NCI-H2029 (cell line): ENCODE measurements at regions not wholly inside any gene's neighbourhood (a gene's known extent, or its start where the extent isn't known, plus 50 kb on each side); places are given as distances from the start of the nearest gene placed in this dataset.
"Not testable (repeated sequence)": the region's sequence is repeated elsewhere in the genome, so short reads cannot be mapped to it uniquely, and the experiment has no call there.

Experiments used
- DNase-seq: peaks from one replicate; lab custom pipeline; 2025; lab: John Stamatoyannopoulos, UW

DNA sequence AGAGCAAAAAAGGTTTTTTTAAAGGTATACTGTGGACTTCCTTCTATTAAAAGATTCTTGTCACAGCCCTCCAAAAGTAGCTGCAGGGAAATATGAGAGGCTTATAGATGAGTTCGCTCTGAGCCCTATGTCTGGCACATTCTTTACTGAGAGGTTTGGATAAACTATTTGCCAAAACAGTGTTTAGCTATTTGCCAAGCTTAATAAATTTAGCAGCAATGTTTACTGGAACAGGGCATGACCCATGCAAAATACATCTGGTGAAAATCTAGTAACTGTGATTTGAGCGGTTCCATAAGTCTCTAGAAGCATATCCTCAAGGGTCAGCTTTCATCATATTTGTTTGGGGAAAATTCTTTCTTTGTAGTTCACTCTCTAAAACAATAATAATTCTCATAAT is 1696.7 kb upstream of the PIK3C3 start:
- DNase-seq = no peak

DNA sequence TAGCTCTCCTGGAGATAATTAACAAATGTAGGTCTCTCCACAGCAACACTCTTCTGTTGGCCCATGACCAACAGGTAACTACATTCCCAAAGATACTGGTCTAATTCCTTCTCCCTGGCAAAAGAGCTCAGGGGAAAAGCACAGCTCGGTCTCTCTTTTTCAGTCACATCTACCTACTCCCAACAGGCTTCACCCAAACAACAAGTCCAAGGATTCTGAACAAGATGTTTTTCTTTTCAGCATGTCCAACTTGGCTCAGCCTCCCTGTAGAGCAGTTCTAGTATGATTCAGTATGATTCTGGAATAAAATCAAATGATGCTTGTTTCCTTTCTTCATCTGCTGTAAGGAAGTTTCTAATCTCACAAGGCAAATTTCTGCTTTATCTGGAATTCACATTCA is 1704.8 kb upstream of the PIK3C3 start:
- DNase-seq = no peak

DNA sequence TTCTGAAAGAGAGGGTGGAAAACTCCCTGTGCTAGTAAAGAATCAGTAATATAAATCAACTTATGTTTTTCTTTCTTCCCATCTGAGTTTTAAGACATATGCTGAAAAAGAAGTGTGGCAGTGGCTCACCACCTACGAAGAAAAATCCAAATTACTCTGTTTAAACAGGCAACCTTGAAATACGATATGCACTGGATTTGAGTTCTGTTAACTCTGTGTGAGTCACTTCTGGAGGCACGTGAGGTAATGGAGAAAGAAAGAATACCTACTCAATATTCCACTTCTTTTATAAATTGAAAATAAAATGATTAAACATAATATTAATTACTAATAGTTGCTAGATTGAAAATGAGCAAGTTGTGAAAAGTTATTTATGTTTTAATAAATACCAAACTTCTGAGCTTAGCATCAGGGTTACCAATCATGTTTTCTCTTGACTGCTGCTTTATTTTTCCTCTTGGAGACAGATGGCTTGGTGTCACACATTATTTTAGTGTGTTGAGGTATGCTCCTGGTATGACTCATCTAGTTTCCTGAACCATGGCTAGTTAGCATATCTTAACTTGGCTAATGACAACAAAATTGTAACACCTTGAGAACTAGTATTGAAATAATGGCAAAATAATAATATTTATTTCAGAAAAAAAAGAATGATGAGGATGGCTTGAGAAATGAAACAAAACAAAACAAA is 1705.5 kb upstream of the PIK3C3 start:
- no peak for DNase-seq

DNA sequence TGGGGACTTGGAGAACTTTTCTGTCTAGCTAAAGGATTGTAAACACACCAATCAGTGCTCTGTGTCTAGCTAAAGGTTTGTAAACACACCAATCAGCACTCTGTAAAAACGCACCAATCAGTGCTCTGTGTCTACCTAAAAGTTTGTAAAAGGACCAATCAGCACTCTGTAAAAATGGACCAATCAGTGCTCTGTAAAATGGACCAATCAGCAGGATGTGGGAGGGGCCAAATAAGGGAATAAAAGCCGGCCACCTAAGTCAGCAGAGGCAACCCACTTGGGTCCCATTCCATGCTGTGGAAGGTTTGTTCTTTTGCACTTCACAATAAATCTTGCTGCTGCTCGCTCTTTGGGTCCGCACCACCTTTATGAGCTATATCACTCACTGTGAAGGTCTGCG is 1709.4 kb upstream of the PIK3C3 start:
- DNase-seq = not testable (repeated sequence)

DNA sequence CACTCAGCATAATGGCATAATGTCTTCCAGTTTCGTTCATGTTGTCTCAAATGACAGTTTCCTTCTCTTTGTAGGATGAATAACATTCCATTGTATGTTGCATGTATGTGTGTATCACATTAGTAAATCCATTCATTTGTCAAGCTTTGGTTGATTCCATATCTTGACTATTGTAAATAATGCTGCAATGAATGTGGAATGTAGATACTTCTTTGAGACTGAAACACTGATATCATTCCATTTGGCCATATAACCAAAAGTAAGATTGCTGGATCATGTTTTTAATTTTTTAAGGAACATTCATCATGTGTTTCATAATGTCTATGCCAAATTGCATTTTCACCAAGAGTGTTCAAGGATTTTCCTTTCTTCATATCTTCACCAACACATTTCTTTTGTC is 1711.4 kb upstream of the PIK3C3 start:
- DNase-seq = no peak

DNA sequence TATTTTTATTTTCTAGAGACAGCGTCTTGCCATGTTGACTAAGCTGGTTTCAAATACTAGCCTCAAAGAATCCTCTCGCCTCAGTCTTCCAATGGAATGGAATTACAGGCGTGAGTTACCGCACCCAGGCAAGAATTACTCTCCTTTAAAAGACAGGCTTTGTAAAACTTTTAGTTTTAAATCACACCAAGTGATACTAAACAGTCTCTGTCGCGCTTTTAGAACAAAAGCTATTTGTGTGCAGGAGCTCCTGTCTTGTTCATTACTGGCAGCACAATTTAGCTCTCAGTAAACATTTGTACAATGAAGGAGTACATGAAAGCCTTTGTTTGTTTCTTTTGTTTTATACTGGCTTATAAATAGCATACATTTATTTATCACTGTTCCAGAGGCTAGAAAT is 1719.2 kb upstream of the PIK3C3 start:
- no peak for DNase-seq

DNA sequence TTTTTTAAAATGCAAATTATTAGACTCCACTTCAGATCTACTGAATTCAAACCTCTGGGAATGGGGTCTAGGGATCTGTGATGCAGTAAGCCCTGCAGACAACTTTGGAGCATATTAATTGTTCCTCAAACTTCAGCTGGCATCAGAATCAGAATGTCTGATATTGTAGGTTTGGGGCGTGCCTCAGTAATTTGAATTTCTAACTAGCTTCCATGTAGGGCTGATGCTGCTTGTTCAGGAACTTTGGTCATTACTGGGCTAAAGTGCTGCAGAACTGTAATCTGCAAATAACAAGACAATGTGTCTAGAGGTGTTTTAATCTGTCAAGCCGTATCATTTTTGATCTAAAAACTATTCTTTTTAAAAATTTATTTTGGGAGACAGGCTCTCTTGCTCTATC is 1719.7 kb upstream of the PIK3C3 start:
- no peak for DNase-seq

DNA sequence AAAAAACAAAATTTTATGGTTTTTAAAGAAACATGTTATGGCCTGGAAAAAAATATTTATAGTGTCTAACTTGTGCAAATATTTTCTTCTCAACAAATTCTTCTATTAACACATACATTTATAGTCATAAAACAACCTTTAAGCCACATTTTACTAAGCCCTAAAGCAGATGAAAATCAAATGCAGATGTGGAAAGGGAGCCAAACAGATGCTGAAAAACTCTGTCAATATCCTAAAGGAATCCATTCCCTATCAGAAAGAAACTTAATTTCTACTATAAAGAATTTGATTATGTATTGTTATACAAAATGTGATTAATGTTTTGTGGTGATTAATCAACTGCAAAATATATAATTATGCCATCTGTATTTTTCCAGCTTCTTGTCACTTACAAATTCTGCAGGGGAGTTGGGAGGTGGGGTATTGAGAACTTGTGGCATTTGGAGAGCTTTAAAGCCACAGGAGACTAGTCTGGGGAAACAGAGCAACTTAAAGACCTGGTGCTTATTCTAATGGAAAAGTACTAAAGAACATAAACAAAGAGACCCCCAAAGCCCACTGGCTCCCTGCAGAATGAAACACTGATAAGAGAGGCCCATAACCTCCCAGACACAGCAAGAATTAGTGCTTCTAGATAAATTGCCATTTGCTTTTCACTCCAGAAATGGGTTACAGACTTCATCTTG is 1721.0 kb upstream of the PIK3C3 start:
- DNase-seq = no peak

DNA sequence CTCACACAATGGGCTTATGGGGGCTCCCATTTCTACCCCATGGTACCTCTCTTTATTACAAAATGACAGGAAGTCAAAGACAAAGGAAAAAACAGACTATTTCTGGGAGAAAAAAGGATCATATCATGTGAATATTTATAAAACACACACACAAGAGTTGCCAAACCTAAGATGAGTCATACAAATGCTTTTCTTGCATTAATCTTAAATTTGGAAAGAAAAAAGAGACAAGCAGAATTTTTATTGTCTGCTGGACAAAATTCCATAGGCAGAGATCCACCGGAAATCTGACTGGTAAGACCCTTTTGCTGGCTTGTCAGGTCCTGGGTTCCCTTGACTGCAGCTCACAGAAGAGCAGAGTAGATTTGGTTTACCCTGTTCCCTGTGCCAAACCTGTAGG is 1732.3 kb upstream of the PIK3C3 start:
- no peak for DNase-seq

DNA sequence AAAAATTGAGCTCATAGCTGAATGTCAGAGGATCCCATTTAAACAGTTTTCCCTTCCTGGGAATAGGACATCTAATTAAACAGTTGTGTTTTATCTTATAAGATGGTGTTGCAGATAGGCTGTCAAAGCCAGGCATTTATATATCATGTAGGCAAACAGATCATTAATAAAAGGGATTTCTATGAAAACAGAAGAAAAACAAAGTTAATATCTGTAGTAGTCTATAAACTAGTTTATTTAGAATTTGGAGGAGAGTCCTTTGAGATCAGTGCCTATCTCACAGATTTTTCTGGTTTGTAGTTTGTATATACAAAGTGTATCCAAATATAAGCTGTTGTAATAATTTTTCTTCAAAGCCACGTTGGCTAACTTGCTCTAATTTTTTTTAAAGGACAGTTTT is 1738.2 kb upstream of the PIK3C3 start:
- no peak for DNase-seq

DNA sequence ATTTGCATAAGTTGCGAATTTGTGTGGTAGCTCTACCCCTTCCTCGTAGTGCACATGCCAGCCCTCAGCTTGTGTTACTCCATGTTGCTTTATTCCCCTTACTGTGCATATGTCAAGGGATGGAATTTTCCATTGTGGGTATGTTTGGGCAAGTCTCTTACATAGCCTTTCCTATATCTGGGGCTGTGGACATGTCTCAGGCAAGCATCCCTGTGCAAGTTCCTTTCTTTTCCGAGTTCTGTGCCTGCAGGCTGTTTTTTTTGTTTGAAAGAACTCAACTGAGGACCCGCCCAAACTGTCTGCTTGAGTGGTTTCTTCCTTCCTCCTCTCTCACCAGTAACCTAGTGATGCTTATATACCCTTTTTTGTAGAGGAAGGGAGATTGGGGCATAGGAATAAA is 1739.1 kb upstream of the PIK3C3 start:
- no peak for DNase-seq

DNA sequence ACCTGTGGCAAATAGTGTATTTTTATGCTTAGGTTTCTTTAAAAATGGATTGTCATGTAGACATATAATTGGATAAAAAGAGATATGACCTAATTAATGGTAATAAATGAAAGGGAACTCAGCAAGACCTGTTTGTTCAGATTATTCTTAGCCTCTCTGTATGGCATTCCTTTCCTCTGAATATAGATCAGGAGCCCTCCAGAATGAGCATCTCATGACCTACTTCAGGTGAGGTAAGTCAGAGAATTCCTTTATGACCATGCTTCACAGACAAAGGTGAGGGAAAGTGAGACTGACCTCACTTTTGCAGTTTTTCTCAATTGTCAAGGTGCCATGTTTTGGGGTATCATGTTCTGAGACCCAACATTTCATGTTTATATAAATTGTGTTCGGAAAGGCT is 1744.3 kb upstream of the PIK3C3 start:
- DNase-seq = no peak

DNA sequence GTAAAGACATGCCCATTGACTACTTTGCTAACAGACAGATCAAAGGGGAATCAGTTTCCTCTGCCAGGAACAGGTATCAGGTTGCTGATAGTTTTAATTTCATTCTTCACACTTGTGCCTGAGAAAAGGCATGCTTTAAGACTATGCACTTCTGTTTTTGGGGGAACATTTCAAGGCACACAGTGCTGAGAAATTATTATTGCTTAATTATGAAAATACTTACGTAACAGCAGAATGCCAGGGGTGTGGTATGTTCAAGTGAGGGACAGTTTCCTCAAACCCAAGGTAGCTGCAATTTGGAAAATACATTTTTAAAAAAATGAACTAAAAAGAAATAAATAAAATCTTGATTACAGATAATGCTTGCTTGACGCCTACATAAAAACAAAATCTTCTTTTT is 1746.1 kb upstream of the PIK3C3 start:
- no peak for DNase-seq

DNA sequence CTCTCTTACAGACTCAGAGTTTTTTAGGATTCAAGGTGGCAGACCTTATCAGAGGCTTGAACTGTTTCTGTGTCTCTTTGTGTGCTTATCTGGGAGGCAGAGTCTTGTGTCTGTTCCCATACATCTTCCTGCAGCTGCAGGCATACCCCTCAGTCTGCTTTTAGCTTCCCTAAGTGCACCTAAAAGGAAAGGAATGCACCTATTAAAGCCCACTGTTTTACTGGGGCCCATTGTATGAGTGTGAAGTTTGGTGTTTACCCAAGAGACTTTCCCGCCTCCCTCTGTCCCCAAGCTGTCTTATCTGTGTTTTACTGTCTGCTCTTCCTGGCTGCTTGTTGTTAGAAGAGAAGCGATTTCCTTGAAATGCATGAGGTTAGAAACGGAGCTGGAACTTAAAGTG is 1757.3 kb upstream of the PIK3C3 start:
- DNase-seq = no peak

DNA sequence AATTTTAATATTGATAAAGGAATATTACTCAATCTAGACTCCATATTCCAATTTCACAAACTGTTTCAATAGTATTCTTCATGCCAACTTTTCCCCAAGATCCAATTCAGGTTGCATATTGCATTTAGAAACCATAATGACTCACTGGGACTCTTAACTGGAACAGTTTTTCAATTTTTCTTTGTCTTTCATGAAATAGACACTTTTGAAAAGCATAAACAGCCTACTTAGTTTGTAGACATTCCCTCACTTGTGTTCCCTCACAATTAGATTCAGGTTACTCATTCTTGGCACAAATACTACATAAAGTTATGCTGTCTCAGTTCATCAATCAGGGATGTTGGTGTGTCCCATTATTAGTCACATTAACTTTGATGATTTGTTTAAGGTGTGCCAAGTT is 1768.4 kb upstream of the PIK3C3 start:
- DNase-seq = no peak

DNA sequence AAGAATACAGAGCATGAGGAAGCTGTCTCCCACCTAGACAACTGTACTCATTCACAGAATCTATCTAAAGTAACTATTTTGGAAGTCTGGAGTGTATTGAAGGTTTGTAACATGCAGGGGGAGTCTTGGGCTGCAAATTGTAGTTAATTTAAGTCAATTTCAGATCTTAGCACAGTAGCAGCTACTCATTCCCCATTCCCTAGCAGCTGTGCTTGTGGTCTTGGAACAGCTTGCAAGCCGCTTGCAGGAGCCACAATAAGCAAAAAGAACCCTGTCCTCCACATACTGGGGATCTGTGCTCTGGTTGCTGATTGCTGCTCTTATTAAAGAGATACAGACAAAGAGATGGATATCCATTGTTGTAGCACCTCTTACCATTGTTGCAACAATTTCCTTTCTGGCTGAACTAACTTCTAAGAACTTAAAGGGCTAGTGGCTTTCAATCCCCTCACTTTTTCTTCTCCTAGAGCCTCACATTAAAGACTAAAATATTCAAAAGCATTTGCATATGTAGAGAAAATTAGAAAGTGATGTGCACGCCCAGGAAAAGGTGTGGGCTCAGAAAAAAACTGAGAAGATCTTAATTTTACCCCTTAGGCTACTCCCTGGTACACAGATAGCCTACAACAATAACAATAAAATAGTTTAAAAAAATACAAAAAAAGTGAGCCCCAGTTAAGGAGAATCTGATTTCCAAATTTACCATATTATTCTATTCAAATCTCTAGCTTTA is 1775.1 kb upstream of the PIK3C3 start:
- DNase-seq = no peak

DNA sequence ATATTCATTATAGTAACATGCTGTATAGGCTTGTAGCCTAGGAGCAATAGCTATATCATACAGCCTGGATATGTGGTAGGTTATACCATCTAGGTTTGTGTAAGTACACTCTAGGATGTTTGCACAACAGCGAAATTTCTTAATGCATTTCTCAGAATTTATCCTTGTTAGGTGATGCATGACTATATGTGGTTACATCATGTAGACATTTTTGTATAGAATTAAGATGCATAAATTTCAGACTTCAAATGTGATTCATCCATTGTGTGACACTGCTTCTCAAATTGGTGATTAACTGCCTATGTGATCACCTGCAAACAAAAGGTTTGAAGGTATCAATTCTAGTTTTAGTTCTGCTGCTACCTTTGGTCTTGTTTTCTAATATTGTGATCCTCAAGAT is 1787.0 kb upstream of the PIK3C3 start:
- DNase-seq = no peak

DNA sequence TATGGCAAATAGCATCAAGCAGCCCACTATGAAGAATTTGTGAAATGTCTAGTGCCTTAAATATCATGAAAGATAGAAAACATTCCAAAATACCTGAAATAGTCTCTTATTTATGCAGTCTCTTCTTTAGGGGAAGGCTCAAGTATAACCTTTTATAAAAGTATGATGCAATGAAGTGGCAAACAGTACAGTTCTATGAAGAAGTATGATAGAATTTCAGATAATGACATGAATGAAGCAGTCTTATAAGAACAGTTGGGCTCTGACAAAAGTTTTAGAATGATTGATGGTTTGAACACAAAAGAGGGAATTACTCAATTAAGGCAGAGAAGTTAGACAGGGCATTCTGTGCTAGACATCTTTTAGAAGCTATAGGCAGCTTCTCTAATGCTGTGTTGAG is 1791.8 kb upstream of the PIK3C3 start:
- no peak for DNase-seq

DNA sequence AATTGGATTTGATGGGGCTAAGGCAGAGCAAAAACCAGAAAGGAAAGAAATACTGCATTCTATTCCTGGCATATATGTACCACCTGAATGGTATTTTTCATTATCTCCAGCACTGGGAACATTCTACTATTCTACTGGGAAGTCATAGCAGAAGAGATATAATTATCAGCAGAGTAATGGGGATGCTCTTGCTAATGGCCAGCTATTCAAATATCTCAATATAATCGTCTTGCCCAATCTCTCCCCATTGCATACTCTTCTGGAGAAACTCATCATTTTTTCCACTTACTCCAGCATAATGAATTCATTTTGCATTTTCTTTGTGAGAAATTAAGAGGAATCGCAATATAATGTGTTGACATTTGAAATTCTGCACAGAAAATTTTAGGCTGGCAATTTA is 1794.7 kb upstream of the PIK3C3 start:
- DNase-seq = no peak

DNA sequence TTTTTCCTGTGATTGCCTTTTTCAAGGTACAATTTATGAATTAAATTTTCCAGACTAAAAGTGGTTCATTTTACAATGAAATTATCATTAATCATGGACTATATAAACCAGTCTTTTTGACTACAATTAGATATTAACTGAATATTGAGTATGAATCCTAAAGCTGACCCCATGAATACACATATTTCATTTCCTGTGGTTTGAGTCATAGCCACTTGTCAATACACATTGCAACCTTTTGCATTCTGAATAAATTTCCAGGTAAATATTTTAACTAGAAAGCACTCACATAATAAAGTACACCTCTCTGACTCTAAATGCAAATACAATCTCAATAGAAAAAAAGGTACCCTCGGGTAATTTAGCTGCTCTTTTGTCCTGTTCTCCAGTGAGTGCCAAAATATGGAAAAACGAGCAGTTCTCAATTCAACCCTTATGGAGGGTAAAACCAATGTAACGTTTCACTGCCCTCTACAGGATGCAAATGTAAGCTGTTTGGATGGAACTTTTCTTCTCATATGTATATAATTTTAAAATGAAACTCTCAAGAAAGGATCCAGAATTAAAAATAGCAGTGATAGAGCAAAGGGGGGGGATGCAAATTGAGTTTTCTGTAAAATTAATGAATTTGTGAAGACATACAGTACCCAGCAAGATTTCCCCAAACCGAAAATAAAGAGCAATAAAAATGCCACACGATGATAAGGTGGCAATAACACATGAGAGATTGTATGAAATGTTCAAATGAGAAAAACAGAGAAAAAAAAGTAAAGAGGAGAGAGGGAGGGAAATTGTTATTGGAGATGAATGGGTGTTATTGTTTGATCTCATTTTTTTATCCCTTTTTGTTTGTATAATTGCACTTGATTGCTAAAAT is 1795.7 kb upstream of the PIK3C3 start:
- DNase-seq = peak; percentile 88

DNA sequence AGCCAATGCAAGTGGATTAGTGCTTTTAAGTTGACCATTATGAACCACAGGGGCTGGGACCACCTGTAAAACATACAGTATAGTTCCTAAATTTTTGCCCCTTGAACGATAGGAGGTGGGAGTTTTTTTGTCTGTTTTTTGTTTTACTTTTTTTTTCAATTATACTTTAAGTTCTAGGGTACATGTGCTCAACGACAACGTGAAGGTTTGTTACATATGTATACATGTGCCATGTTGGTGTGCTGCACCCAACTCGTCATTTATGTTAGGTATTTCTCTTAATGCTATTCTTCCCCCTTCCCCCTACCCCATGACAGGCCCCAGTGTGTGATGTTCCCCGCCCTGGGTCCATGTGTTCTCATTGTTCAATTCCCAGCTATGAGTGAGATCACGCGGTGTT is 1797.9 kb upstream of the PIK3C3 start:
- no peak for DNase-seq

DNA sequence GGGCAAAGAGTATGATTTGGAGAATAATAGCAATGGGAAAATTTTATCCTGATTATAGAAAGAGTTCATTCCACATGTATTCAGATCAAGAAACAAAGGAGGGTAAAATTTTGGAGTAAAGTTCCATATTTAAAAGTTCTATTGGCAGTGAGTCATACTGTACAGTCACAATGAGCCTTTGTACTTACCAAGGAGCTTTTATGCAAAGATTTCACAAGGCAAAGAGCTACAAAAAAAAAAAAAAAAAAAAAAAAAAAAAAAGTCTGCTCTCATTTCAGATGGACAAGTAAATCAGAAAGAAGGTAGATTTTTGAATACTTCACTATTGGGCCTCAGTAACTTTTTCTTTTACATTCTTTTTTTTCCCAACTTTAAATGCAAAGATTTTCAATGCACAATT is 1802.2 kb upstream of the PIK3C3 start:
- no peak for DNase-seq
